Activated CD8-positive, alpha-beta memory T cell treated with anti-CD3 and anti-CD28 coated beads for 36 hours (primary cell): ENCODE measurements at regions not wholly inside any gene's neighbourhood (a gene's known extent, or its start where the extent isn't known, plus 50 kb on each side); places are given as distances from the start of the nearest gene placed in this dataset.
"Not testable (repeated sequence)": the region's sequence is repeated elsewhere in the genome, so short reads cannot be mapped to it uniquely, and the experiment has no call there.

Experiments
- CTCF ChIA-PET: fragments of 350-600 bp; sonication (Branson Sonifier 250); formaldehyde crosslinking; loops from one replicate; lab custom pipeline; 2021; ENCODE audit warnings: antibody characterized with exemption; lab: Charles Lee
- POLR2A ChIA-PET: fragments of 350-600 bp; sonication (Branson Sonifier 250); formaldehyde crosslinking; loops from one replicate; lab custom pipeline; 2021; ENCODE audit warnings: antibody characterized with exemption; lab: Charles Lee

GRCh38 chr12:131245564-131246355 is 292.1 kb downstream of the ADGRD1 start:
- CTCF ChIA-PET = no interaction called here
- POLR2A ChIA-PET = interaction anchor here (0.6 kb wide), 1 partner anchor 683 kb away, joined by 3 read pairs; no protein-coding TSS in a partner anchor

- POLR2A ChIA-PET, CTCF ChIA-PET: not testable (repeated sequence)
These were observed 293.5 kb downstream of the ADGRD1 start for GRCh38 chr12:131247026-131247725.

- POLR2A ChIA-PET, CTCF ChIA-PET: not testable (repeated sequence)
These were observed 294.2 kb downstream of the ADGRD1 start for GRCh38 chr12:131247875-131248274.

GRCh38 chr12:131249246-131250027 is 295.7 kb downstream of the ADGRD1 start:
- CTCF ChIA-PET = no interaction called here
- POLR2A ChIA-PET = no interaction called here

- POLR2A ChIA-PET = no interaction called here
These were observed 296.6 kb downstream of the ADGRD1 start for GRCh38 chr12:131250028-131250950.

GRCh38 chr12:131250951-131251315 is 297.2 kb downstream of the ADGRD1 start:
- POLR2A ChIA-PET = no interaction called here
- CTCF ChIA-PET = no interaction called here

More at GRCh38 chr12:131250028-131250950, 296.6 kb downstream of the ADGRD1 start:
- CTCF ChIA-PET = no interaction called here

GRCh38 chr12:131251336-131252101 is 297.8 kb downstream of the ADGRD1 start:
- ChIA-PET CTCF (no interaction called here), POLR2A (no interaction called here)

- ChIA-PET POLR2A (no interaction called here), CTCF (no interaction called here)
These were observed 299.8 kb downstream of the ADGRD1 start for GRCh38 chr12:131253376-131254026.

GRCh38 chr12:131254374-131254773 is 300.7 kb downstream of the ADGRD1 start:
- ChIA-PET POLR2A (no interaction called here), CTCF (no interaction called here)

- CTCF ChIA-PET = no interaction called here
- POLR2A ChIA-PET = no interaction called here
These were observed 304.7 kb downstream of the ADGRD1 start for GRCh38 chr12:131258398-131258797.

GRCh38 chr12:131260251-131260905 is 306.7 kb downstream of the ADGRD1 start:
- POLR2A ChIA-PET = no interaction called here

GRCh38 chr12:131260954-131261353 is 307.2 kb downstream of the ADGRD1 start:
- ChIA-PET CTCF (no interaction called here), POLR2A (no interaction called here)

More at GRCh38 chr12:131260251-131260905, 306.7 kb downstream of the ADGRD1 start:
- CTCF ChIA-PET = no interaction called here

GRCh38 chr12:131261906-131262305 is 308.2 kb downstream of the ADGRD1 start:
- POLR2A ChIA-PET = no interaction called here
- CTCF ChIA-PET = no interaction called here

- POLR2A ChIA-PET = no interaction called here
- CTCF ChIA-PET = no interaction called here
These were observed 309.9 kb downstream of the ADGRD1 start for GRCh38 chr12:131263626-131264025.

GRCh38 chr12:131264635-131265034 is 310.9 kb downstream of the ADGRD1 start:
- ChIA-PET CTCF (no interaction called here), POLR2A (no interaction called here)

GRCh38 chr12:131266591-131267467 is 313.1 kb downstream of the ADGRD1 start:
- ChIA-PET CTCF (no interaction called here), POLR2A (no interaction called here)

GRCh38 chr12:131267576-131267975 is 313.9 kb downstream of the ADGRD1 start:
- POLR2A ChIA-PET = no interaction called here
- CTCF ChIA-PET = no interaction called here
